LNCaP clone FGC (cell line): ENCODE measurements at regions not wholly inside any gene's neighbourhood (a gene's known extent, or its start where the extent isn't known, plus 50 kb on each side); places are given as distances from the start of the nearest gene placed in this dataset.
"Not testable (repeated sequence)": the region's sequence is repeated elsewhere in the genome, so short reads cannot be mapped to it uniquely, and the experiment has no call there.

Experiments used
- DNase-seq: peaks from one replicate; pipeline ENCODE4 v3.0.0-alpha.2; 2011; ENCODE audit warnings: low read depth
- H3K4me3 ChIP-seq: 2 replicates; pipeline ENCODE4 v1.5.1; 2011; ENCODE audit warnings: mild to moderate bottlenecking, low read depth, low read length, control low read depth
- CTCF ChIP-seq: IDR thresholded peaks from 2 replicates; pipeline ENCODE4 v1.5.1; 2012; ENCODE audit warnings: mild to moderate bottlenecking; ENCODE audit not compliant: control insufficient read depth, insufficient read depth; ENCODE audit errors: extremely low read depth

DNA sequence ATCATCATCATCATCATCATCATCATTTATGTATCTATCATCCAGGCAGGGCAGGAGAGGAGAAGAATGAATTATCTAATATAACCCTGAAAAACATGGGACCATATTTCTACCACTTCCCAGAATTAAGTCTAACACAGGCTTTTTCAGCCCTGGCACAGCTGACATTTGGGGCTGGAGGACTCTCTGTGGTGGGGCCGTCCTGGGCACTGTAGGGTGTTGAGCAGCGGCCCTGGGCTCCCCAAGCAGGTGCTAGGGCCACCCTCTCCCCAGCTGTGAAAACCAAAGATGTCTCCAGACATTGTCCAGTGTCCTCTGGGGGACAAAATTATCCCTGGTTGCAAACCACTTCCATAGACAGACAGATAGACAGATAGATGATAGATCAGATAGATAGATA, 288.4 kb downstream of the CRLF2 start:
- no peak for DNase-seq
- no peak for TF ChIP-seq CTCF

GRCh38 chrX:920234-920799, 289.7 kb downstream of the SHOX start:
- TF ChIP-seq CTCF = no peak
- DNase-seq = no peak
- no peak overlapping the region for H3K4me3 ChIP-seq

More for the DNA sequence above, 288.4 kb downstream of the CRLF2 start:
- H3K4me3 ChIP-seq = no peak overlapping the region

- TF ChIP-seq CTCF = no peak
- no peak for DNase-seq
These were observed 285.6 kb downstream of the SHOX start for GRCh38 chrX:916230-916599.

GRCh38 chrX:915427-916229, 285.0 kb downstream of the SHOX start:
- H3K4me3 ChIP-seq = no peak overlapping the region
- no peak for TF ChIP-seq CTCF
- DNase-seq = no peak

More at GRCh38 chrX:916230-916599, 285.6 kb downstream of the SHOX start:
- H3K4me3 ChIP-seq = no peak overlapping the region

GRCh38 chrX:914206-914605, 283.6 kb downstream of the SHOX start:
- no peak overlapping the region for H3K4me3 ChIP-seq
- DNase-seq = no peak
- no peak for TF ChIP-seq CTCF

GRCh38 chrX:912677-913076, 282.1 kb downstream of the SHOX start:
- H3K4me3 ChIP-seq = no peak overlapping the region
- DNase-seq = no peak
- no peak for TF ChIP-seq CTCF

DNA sequence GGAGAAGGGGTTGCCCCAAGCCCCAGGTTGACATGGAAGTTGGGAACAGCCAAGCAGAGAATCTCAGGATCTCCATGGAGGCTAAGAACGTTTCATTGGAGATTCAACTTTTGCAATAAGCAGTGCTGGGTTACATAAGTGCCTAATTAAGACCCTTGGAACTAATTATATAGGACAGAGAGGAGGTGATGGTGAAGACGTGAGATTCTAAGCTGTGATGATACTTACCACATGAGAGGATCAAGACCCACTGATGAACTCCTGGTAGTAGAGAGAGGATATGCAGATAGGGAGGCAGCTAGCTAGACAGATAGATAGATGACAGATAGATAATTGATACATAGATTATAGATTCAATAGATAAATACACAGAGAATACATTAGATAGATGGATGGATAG, 278.5 kb downstream of the SHOX start:
- DNase-seq, H3K4me3 ChIP-seq: not testable (repeated sequence)
